HG03378 (cell line): ENCODE measurements at regions not wholly inside any gene's neighbourhood (a gene's known extent, or its start where the extent isn't known, plus 50 kb on each side); places are given as distances from the start of the nearest gene placed in this dataset.

Experiments
- ATAC-seq: cut with Tn5 transposase; IDR thresholded peaks from one replicate; pipeline ENCODE4 v1.9.1; 2021; ENCODE audit warnings: mild to moderate bottlenecking, moderate library complexity; ENCODE audit not compliant: unreplicated experiment

DNA sequence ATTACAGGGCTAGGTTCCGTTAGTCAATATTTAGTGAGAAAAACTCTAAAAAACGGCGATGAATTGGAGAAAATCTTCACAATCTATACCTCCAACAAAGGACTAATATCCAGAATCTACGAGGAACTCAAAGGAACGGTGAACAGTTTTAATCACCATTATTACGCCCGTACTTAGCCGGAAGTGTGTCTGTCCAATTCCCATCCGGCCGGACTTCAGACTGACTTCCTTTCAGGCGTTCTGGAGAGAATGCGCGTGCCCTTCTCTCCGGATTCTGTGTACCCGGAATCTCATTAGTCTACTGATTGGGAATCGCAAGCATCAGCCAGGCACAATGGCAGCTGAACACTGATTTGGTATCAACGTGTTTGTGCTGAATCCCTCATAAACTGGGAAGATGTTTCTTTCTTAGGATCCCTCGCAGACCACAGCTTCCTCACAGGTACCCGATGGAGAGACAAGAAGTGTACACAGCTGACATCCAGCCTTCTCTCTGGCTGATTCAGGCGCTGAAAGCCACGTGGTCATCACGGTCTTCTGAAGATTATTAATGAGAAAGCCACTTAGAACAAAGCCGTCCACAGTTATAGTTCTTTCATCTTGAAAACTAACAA, 239.9 kb downstream of the ZNF516 start:
- no peak for ATAC-seq

DNA sequence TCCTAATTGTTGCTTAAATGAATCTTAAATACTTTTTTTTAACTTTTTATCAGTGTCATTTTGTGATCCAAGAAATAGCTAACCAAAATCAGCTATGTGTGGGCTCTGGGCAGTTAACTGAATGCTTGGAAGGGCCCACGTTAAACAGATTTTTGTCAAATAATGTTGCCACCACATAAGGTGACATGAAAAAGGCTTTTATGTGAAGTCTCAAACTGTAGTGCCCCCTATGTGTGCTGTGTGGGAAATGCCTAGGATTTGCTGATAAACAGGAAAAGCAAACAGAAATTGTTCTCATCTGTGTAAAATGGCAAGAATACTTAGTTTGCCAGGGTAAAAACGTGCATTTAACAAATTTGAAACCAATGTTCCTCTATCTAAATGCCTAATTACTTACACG, 242.2 kb downstream of the ZNF516 start:
- no peak for ATAC-seq

DNA sequence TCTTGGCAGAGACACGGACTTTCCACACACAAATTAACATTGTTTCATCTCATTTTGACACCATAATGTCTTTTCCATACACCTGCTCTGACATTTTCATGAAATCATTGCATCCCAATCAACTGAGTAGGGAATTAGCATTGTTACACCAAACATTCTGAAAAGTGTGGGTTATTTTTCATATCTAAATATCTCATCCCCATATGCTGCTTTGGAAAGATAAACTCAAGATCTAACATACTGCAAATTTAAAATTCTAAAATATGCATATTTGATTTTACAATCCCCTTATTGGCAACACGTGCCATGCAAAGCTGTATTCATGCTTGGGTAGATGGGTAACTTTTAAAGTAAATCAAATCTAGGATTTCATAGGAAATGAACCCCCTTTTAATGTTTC, 242.9 kb downstream of the ZNF516 start:
- ATAC-seq, result no peak

DNA sequence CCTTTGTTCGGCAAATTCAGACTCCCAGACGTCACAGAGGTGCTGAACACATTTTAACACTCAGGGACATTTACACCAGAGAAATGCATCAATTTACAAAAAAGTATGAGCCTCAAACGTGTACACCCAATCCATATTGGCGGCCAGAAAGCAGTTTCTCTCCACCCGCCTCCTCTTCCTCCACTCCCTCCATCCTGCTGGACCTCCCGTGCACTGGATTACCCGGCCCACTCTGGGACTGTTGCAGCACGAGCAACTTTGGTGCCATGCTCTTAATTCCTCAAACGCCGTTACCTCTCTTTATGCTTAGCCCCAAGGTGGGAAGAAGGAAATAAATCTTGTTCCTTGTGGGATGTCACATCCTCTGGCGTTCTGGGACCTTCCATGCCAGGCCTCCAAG, 243.4 kb downstream of the ZNF516 start:
- ATAC-seq, result no peak

DNA sequence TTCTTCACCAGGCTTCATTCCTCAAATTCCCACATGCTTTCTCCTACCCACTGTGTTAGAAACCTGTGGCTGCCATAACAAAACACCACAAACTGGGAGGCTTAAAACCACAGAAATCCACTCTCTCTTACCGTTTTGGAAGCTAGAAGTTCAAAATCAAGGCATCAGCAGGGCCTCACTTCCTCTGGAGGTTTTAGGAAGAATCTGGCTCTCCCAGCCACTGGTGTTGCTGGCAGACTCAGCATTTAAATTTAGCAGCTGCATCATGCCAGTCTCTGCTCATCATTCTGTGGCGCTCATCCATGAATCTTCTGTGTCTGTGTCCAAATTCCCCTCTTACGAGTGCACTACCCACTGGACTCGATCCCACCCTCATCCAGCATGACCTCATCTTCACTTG, 248.5 kb downstream of the ZNF516 start:
- ATAC-seq, result no peak

DNA sequence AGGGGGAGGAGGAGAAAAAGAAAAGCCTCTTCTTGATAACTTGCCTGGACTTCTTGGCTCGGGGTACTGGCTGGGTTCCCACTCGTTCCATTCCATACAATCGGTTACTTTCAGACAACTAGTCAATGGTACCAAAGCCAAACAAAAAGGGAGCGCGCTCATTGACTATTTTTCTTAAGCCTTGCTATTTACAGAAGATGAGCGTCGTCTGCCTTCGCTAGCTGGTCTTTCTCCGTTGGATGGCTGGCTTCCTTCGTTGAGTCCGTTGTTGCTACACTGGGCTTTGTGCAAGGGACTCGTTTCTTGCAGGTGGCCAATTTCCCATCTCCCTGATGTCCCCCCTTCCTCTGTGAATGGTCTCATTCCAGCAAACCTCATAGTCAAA, 260.4 kb downstream of the ZNF516 start:
- ATAC-seq, result no peak

DNA sequence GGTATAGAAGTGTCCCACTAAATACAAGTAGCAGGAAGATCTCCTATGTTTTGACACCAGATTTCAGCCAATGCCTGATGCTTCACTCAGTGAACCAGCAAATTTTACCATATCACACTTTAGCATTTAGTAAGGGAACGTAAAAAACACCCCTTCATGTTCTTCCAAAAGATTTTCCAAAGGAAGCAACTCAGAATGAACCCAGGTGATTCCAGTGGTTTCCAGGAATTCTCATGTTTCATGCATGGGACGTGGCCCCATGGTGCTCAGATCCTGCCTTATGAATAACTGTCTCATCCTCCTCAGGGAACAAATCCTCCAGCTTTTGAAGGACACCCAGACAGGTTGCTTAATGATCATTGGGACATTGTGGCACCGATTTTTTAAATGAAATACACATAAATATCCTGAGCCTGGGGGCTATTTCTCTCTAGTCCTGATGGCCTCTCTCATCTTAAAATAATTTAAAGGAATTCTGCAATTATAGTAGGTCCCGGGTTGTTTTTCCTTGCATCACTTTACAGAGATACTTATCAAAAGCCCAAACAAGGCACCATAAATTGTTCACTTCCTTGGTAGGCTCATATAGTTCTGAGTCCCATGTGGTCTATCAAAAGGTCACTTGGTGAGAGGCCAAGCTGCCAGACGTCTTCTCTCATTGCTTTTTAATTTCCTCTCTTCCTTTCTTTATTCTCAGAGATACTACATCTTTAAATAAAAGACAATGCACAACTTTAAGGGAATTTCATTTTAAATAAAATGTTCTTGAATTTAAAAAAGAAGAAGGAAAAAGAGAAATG, 261.0 kb downstream of the ZNF516 start:
- no peak for ATAC-seq

DNA sequence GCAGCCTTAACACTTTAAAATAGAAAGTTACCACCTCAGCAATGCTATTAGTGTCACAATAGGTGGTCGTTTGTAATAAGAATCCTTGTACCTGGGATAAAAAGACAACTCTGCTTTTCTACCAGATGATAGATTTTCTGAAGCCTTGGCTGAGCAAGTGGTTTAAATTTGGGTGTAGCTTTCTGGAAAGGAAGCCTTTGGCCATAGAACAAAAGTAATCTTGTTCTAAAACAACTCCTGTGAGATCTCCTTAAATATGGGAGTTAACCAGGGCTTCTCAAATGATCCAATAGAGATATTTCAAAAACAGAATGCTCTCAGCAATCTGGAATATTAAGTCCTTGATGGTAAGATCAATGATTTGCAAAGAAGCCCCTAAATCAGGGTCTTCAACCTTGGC, 261.6 kb downstream of the ZNF516 start:
- ATAC-seq, result no peak

DNA sequence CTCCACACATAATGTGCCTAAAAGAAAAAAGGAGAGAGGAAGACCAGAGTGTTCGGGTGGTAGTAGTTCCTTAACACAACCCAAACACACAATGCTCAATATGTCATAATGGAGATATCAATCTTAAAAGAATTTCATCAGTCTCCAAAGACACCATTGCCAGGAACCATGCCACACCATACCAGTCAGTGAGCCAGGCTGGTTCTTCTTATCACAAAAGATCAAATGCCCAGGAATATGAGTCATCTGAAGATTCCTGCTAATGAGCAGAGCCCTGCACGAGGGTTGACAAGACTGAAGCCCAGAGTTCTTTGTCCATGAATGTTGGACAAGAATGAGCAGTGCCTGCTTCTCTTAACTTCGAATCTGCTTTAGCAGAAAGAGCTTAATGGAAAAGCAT, 262.3 kb downstream of the ZNF516 start:
- ATAC-seq, result no peak

DNA sequence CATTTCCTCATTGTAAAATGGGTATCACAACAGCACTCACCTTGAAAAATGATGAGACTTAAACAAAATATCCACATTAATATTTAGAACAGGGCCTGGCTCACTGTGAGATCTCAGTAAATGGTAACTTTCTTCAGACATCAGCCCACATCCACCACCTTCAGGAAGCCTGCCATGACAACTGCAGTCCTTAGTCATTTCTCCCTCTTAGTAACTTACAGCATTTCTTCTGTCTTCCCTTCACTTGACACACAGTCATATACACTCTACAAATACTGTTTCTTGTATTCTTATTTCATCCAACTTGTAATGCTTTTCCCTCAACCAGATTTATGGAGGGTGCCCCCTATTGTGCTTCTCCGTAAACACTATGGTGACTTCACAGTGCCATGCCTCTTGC, 263.0 kb downstream of the ZNF516 start:
- no peak for ATAC-seq

DNA sequence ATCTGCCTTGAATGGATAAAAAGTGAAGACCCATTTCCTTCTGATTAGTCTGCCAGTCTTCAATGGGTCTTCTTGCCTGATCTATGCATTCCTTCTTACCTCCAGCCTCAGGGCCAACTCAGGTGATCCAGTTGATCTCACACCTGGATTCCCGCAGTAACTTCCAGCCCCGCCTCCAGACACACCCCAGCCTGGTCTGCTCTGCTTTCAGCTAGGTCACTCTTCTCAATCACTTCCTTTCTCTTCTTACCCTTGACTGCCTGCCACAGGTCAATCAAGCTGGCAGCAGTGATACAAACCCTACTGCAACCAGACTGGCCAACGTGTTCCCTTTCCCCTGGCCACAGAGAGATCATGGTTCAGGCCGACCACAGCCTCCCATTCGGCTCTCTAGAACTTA, 263.6 kb downstream of the ZNF516 start:
- no peak for ATAC-seq

DNA sequence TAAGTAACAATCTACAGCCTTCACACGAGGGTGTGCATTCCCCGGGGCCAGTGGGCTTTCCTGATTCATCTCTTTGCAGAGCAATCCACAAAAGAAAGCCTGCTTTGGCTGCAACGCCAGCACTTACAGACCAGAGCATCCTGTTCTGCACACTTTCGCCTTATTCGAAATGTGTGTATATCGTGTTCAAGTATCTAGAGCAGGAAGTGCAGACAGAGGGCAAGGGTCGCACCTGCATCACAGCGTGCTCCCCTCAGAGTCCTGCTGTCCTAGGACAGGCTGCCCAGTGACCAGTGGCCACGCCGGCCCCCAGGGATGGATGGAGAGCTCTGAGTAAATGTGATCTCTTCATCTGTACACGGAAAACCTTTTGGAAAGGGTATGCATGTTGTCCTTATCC, 264.3 kb downstream of the ZNF516 start:
- ATAC-seq, result no peak

DNA sequence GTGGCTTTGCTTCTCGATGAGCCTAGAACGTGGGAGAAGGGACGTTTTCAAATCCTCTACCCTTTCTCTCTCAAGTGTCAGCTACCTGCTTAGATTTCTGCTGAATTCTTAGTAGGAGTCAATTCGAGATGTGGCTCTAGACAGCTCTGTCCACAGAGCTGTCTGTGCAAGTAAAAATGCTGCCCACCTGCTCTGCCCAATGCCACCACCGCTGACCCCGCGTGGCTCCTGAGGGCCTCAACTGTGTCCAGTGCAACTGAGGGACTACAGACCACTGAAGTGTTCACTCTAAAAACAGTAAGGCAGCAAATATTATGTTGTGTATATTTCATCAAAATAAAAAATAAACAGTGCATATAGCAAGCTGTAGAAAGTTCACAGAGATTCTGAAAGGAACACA, 266.3 kb downstream of the ZNF516 start:
- no peak for ATAC-seq

DNA sequence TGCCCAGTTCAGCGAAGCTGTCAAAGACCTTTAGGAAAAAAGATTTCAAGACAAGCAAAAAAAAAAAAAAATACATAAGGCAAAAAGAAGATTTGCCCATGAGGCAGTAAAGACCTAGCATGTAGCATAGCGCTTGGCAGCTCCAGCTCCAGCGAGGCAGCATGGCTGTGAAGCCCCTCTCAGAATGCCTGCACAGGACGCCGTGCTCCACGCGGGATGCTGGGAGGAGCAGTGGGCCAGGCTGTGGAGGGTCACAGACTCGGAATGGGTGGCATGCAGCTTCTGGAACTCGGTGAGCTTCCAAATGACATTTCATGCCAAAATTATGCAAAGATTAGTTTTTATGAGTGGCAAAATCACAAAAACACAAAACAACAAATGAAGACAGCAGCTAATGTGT, 267.3 kb downstream of the ZNF516 start:
- ATAC-seq, result no peak

DNA sequence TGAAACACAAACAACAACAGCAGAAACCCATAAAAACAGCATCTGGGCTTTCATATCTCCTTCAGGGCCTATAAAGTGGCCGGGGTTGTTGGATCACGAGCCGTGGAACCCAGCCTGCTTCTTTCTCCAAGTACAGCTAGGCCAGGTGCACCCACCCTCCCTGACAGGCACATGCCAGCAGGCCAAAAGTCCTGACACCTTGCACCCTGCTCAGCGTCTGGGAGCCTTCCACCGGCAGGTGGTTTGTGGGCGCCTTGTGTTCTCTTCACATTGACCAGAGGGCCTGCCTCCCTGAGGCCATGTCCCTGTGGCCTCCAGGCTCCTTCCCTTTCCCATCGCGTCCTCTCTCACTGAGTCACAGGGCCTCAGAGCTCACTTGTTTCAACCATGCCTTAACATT, 271.6 kb downstream of the ZNF516 start:
- no peak for ATAC-seq

DNA sequence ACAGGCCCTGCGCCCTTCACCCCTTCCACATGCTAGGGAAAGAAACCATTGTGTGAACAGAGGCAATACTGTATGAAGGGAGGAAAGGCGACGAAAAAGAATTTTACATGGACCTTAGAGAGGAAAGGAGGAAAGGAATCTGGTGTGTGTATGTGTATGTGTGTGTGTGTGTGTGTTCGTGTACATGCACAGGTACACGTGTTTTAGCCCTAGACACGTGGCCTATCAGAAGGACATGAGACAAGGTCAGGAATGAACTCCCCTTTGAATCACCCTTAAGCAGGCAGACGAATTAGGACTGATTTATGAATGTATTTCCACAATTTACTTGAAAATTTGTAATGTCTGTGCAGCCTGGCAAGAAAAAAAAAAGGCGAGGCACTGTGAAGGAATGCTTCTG, 276.0 kb downstream of the ZNF516 start:
- ATAC-seq, result no peak

DNA sequence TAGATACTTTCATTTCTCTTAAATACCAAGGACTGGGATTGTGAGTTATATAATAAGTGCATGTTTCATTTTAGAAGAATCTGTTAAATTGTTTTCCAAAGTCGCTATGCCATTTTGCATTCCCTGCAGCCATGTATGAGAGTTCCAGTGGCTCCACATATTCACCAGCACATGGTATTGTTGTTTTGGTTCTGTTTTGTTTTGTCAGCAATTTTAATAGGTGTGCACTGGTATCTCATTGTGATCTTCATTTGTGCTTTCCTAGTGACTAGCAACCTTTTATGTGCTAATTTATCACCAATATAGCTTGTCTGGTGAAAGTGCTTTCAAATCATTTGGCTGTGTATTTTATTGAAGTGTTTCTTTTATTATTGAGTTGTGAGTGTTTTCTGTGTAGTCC, 278.9 kb downstream of the ZNF516 start:
- no peak for ATAC-seq

DNA sequence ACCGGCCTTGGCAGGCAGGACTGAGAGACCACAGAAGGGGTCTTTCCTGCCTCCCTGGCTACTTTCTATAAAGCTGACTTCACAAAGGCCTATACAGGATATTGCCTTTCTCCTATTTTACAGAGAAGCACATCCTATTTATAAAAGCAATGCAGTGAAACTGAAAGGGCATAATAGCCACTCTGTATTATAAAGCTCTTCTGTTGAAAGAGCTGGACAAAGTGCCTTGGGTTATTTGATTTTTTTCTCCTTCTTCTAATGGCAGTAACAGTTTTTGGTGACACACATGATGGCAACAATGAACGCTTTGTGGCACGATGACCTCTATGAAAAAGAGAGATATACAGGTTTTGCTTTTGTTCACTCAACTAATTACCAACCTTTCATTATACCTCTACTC, 281.1 kb downstream of the ZNF516 start:
- no peak for ATAC-seq

DNA sequence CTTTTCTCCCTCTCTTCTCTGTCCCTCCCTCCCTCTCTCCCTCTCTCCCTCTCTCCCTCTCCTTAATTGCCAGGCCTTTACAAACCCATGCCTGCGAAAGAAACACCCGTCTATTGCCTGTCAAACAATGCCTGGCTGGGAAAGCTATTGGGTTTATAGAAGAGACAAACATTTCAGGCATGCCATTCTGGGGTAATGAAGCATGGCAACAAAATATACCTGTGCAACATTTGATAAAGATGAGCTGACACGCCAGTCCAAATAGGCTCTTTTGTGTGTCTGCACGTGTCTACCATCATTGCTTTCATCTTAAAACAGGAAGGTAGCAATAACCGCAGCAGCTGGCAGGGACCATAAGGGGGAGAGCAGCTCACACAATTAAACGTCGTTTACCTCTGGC, 282.1 kb downstream of the ZNF516 start:
- ATAC-seq, result no peak

DNA sequence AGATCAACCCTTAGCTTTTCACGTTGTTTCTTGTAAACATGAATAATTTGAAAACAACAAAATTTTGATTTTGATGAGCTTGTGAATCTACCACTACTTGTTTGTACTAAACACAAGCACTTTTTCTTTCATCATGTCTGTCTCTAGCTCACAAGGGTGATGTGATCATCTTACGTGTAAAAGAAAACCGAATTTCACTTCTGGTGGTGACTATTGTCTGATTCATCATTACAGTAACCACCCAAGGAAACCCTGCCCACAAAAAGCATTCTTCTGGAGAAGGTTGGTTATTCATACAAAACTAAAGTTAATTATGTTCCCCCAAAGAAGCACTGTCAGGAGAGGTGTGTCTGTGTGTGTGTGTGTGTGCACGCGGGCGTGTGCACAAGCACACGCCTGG, 285.4 kb downstream of the ZNF516 start:
- ATAC-seq, result no peak

DNA sequence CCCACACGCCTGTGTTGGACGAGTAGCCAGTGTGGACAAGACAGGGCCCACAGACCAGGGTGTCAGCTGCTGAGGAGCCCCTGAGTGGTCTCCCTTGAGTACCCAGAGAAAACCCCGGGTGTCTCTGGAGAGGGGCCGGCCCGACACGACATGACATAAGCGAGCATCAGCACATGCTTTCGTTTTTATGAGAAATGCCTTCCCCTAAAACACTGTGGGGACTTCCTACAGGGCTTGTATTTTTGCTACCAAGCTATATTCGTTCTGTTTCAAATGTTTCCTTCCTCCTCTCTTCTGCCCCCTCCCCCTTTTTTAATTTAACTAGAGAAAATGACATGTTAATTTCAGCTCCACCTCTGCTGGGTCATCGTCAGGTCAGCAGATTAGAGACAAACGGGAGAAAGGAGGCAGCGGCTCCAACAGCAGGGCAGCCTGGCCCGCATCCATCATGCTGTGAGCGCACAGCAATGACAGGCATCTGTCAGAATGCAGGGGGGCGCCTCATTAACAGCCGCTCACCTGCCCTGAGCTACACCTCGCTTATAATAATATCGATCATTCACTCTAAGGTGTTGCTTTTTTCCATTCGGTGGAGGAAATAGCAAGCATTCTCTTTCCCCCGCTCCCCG, 286.2 kb downstream of the ZNF516 start:
- no peak for ATAC-seq

DNA sequence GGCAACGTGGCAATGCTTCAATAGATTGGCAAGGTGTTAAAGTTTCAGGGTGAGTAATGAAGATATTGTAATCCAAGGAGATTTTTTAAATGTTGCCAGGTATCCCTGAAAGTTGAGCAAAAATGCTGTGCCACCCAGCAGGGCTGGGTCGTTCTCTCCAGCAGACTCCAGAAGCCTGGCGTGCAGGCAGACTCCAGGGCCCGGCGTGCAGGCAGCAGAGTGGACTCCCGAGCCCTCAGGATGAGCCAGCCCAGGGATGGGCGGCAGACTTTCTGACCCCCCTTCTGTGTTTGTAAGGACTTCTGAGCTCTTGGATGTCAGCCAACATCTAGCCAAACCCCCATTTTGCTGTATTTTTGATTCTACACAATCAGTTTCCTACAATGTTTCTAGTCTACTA, 289.1 kb downstream of the ZNF516 start:
- no peak for ATAC-seq
